ENCODE measurements at regions not wholly inside any gene's neighbourhood (a gene's known extent, or its start where the extent isn't known, plus 50 kb on each side); places are given as distances from the start of the nearest gene placed in this dataset.

DNA sequence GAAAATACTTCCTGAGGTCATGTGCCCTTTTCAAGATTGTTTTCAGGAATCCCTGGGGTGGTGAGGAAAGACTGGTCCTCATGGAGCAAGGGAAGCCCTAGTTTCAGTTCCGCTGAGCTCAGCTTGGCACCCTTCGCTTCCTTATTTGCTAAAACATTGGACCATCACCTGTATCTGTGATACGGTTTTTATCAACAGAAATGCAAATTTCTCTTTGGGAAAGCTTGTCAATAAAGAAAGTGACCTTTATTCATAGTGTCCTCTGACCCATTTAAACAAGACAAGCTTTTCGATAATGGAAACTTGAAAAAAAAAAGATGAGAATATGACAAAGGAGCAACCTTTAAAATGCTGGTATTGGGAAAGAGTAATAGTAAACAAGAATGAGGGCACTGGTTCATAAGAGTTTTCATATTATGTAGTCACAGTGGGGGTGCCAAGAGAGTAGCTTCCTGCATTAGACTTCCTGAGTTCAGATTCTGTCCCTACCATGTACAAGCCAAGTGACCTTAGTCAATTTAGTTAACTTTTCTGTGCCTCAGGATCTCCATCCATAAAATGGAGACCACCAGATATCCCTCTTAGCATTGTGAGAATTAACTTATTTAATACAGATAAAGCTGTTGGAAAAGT is 57.0 kb upstream of the RAI2 start:
- DNase-seq: no peak

DNA sequence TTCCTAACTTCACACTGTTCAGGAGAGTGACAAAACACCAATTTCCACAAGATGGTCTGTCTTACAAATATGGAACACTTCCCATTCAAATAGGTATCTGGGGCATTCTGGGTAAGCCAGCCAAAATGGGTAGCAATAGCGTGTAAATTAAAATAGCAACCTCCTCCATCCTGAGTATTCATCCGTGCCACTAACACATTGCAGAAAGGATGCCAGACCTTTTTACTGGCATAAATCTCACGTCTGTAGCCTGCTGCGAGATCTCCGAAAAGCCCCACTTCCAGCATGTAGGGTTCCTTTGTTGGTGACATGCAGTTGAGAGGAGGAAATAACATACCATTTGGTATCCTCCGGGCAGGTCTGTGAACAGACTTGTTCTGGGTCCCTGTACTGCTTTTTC is 52.7 kb upstream of the RAI2 start:
- no peak for DNase-seq

Data from NCI-H2029 treated with DMSO at 0.1 percent for 48 hours (cell line).